Fibroblast of lung (primary cell): ENCODE measurements at regions not wholly inside any gene's neighbourhood (a gene's known extent, or its start where the extent isn't known, plus 50 kb on each side); places are given as distances from the start of the nearest gene placed in this dataset.

Source experiments
- CTCF ChIP-seq, 2 donors: IDR thresholded peaks in 1 of 2; conservative IDR thresholded peaks in 1 of 2; 1 replicate in 1 of 2; 2 replicates in 1 of 2; pipeline ENCODE4 v1.5.1; 2011 to 2012; ENCODE audit warnings: low read length in 2 of 2, control low read depth in 1 of 2, inconsistent platforms in 1 of 2, low read depth in 1 of 2, mild to moderate bottlenecking in 1 of 2
- EZH2 ChIP-seq: IDR thresholded peaks from 2 replicates; pipeline ENCODE4 v1.5.1; 2012; ENCODE audit warnings: low read length, control low read depth, mild to moderate bottlenecking; ENCODE audit errors: missing control alignments

- TF ChIP-seq CTCF (conservative IDR thresholded peaks at IDR 0.05 in 1 of 2, IDR thresholded peaks at IDR 0.05 in 1 of 2; ENCODE audit: low read depth in 1 of 2, low read length in 2 of 2): no peak
- no peak for TF ChIP-seq EZH2
Measured at GRCh38 chr12:131586269-131586668, 124.6 kb upstream of the SFSWAP start.
